DMS153 (cell line): ENCODE measurements at regions not wholly inside any gene's neighbourhood (a gene's known extent, or its start where the extent isn't known, plus 50 kb on each side); places are given as distances from the start of the nearest gene placed in this dataset.
"Not testable (repeated sequence)": the region's sequence is repeated elsewhere in the genome, so short reads cannot be mapped to it uniquely, and the experiment has no call there.

Experiments
- DNase-seq: peaks from one replicate; lab custom pipeline; 2025; lab: John Stamatoyannopoulos, UW

DNA sequence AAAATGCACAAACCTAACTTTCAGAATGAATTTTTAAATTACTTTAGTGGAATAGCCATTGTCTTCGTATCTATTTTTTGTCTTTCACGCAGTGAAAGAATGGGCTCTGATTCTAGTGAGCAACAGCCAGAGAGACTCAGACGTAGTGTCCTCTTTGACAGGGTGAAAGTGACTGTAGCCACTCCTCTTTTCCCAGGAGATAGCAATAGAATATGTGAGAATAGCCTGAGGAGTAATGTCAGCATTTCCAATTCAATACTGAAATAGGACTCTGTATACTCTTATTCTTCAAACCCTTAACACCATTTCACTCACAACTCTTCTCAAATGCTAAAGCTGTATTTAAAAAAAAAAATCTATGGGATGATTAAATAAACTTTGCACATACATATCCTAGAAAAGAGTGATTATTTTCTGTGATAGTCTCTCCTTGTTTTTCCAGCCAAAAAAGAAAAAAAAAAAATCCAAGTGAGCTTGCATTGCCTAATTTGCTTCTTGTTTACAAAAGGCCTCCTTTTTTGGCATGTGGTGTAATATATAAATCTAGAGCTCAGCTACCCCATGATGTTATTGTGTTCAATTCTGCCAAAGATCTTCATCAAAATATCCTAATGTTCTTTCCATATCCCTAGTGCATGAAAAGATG, 626.1 kb upstream of the SLITRK6 start:
- no peak for DNase-seq

GRCh38 chr13:86426437-86426836, 627.2 kb upstream of the SLITRK6 start:
- DNase-seq = no peak

DNA sequence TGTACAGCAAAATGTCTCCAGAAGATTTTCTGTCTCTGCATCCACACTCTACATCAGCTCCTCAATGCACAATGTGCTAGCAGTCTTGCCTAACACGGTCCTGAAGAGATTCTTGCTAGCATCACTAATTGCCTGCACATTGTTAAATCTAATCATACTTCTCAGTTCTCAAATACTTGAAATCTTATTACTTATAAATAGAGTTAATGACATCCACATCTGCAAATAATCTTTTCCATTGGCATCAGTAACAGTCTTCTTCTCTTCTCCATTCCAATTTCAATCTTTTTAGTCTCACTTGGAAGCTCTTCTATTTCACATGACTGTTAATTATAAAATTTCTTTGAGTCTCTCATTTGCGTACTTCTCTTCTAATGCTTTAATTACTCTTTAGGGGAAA, 630.5 kb upstream of the SLITRK6 start:
- DNase-seq = no peak

GRCh38 chr13:86438034-86438433, 638.8 kb upstream of the SLITRK6 start:
- no peak for DNase-seq

GRCh38 chr13:86445206-86445605, 646.0 kb upstream of the SLITRK6 start:
- DNase-seq = no peak

DNA sequence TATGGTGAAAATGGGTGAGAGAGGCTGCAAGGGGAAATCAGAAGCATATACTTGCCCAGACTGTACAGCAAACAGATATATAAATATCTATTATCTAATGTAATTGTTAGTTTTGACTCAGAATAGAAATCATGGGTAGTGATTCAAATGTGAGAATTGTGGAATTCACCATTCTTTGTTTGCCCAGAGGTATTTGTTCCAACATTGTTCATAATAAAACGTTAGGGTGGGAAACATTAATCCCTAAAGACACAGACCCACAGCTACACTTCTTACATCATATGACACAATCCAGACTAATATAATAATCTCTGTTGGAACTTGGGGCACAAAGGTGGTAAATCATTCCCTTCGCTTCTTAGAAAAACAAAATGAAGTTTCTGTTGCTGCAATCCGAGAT, 646.5 kb upstream of the SLITRK6 start:
- no peak for DNase-seq

DNA sequence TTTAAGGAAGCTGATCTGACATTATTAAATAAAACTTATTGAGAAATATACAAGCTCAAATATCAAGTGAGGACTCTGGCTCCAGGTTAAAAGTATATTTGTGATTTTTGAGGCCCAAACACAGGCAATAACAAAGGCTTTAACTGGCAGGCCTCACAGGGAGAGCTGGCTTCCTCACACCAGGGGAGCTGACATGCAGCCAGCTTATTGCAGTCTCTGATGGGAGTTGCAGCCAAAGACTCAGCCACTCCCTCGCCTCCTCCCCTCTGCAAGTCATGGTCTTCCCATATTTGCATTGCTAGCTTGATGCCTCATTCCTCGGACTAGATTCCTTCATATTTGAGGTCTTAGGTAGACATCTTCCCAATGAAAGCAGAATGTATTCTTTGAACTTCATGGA, 647.1 kb upstream of the SLITRK6 start:
- DNase-seq = no peak

GRCh38 chr13:86447479-86447878, 648.3 kb upstream of the SLITRK6 start:
- no peak for DNase-seq

DNA sequence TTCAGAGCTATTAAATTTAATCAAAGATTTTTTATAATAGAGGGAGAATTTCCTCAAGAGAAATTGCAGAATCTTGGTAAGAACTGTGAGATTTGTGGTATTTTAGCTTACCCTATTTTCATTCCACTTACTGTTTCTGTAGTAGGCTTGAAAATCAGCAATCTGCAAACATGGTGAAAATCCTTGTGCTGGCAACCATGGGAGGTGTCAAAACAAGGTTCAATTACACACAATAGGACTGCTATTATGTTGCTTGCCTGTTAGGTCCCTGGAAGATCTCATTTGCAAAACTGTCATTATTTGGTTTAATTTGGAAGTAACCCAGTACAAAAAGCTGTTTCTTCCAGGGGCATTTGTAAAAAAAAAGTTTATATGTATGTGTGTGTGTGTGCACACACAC, 662.8 kb upstream of the SLITRK6 start:
- DNase-seq = no peak

DNA sequence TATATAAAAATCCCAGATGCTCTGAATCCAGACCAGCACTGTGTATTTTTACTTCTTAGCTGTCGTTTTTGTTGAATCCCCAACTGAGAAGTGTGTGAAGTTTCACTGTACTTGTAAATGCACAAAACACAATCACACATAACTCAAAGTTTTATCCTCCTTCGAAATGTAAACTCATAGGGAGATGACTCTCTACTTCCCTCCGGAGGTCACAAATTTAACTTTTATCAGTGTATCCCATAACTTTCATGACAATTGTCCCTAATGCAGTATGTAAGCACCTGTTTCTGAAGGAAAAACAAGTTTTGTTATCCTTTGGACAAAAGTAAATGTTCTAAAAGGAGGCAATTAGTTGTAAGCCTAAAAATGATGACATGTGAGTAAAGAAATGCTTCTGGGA, 665.0 kb upstream of the SLITRK6 start:
- no peak for DNase-seq

DNA sequence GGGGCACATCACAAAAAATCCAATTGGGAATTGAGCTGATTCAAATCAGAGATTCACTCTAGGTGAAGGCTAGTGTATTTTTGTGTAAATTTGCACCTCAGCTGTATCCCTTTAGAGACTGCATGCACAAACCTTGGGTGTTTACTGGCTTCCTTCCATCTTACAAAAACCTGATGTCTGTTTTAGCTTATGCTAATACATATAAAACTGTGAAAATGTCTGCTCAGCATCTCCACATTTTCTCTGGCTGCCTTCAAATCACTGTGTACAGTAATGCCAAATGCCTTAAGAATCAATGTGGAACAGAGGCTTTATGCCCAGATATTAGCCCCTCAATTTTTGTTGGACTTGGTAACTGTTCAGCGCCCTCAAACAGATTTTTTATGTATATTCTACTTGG, 675.8 kb upstream of the SLITRK6 start:
- no peak for DNase-seq

GRCh38 chr13:86476656-86477055, 677.4 kb upstream of the SLITRK6 start:
- DNase-seq = no peak

DNA sequence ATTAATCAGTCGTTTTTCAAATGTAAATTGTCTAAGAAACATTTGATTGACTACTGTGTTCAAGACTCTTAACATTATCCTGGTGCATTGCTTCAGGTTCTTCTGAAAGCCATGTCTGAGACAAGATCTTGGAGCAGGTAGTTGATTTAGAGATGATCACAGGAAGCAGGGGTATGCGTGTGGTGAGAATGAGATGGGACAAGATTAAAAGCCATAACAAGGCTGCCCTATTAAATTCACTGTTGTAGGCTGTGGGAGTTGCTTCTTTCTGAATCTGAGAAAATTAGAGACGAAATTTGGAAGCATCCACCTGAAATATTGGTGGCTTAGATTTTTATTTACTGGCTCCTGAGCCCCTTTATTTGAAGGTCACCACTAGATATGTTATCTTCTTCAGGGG, 687.4 kb upstream of the SLITRK6 start:
- DNase-seq = no peak

- DNase-seq = no peak
Measured at GRCh38 chr13:86491121-86491520, 691.9 kb upstream of the SLITRK6 start.

DNA sequence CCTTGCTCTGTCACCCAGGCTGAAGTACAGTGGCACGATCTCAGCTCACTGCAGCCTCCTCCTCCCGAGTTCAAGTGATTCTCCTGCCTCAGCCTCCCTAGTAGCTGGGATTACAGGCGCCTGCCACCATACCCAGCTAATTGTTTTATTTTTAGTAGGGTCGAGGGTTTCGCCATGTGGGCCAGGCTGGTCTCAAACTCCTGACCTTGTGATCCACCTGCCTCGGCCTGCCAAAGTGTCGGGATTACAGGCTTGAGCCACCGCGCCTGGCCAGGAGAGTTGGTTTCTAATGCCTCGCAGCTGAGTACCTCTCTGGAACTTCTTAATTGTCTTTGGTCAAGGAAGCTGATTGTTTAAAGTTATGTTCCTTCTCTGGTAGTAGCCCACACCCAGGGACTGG, 702.7 kb upstream of the SLITRK6 start:
- DNase-seq = not testable (repeated sequence)

DNA sequence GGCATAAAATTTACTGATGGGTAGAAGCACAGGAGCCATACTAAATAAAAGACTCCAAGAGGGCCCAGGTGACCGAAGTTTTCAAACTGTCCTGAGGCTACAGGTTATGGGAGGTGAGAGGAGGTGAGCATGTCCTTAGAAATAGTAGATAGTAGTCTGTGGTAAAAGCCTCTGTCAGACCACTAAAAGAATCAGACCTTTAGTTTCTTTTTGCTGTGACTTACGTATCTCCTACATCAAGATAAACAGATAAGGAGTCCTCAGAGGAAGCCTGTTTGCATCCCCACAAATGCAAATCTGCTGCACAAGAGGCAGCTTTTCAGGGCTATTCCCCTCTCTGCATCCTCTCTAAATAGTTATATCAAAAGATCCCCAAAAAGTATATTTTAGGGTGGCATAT, 711.6 kb upstream of the SLITRK6 start:
- no peak for DNase-seq

GRCh38 chr13:86541461-86541860, 742.2 kb upstream of the SLITRK6 start:
- no peak for DNase-seq

- no peak for DNase-seq
Measured at GRCh38 chr13:86554066-86554465, 754.8 kb upstream of the SLITRK6 start.

DNA sequence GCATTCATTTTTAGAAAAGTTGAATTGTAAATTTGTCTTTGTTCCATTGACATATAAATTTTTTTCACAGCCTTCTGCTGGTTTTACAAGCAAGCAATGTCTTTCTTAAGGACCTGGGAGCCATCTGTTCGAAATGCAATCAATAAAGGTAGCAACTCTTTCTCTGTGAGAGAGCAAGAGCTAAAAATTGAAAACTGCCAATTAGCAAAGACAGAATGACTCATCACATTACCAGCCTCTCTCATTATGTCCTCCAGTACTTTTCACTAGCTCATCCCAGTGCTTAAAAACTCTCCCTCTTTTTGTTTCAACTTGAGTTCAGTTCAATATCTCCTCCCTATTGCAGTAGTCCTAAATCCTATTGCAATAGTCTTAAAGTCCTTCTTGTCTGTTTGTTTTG, 760.7 kb upstream of the SLITRK6 start:
- no peak for DNase-seq

GRCh38 chr13:86562866-86563265, 763.6 kb upstream of the SLITRK6 start:
- DNase-seq = no peak

DNA sequence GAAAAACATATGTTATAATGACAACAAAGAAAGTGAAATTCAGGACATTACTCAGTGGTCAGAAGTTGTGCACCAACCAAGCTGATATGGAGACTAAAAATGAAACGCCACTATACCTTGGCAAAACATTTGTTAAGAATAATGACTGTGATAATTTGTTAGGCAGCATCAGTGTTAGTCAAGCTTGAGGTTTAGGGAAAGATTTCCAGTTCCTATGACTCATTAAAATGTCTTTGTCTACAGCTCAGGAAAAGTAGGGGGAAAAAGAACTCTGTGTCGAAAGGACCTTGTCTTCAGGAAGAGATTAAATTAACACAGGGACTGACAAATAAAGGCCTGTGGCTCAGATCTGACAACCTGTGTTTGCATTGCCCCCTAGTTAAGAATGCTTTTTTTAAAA, 764.1 kb upstream of the SLITRK6 start:
- DNase-seq = no peak

DNA sequence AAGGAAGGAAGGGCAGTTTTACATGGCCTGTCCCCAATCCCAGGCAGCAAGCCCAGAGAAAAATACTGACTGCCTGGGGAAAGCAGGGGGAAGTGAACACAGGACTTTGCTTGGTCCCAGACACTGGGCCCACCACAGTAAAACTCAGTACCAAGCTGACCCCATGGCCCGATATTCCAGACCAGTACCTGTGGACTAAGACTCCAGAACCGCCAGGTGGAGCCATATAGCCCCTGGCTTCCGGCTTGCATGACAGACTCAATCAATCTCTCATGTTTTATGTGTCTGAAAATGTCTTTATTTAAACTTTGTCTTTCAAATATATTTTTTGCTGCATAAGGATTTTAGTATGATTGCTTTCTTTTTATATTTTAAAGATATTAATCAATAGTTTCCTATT, 767.9 kb upstream of the SLITRK6 start:
- DNase-seq = no peak

GRCh38 chr13:86569119-86569518, 769.9 kb upstream of the SLITRK6 start:
- DNase-seq = no peak

GRCh38 chr13:86569974-86570373, 770.8 kb upstream of the SLITRK6 start:
- DNase-seq = no peak

DNA sequence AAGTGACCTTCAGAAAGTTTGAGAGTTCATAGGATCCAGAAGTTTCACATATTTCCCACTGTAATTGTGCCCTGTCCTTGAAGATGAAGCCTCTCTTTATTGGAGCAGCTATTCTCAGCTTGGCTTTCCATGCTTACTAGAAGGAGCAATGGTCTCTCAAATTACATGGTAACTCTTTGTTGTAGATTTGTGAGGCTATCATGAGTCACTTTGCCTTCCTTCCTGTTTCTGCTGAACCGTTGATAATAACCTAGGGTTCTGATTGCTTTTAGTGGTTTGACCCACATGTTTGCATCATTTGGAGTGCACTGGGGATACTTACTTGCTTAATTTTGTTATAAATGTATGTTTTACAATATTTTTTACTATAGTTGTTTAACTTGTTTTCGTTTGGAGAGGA, 772.9 kb upstream of the SLITRK6 start:
- no peak for DNase-seq
